ENCODE measurements at regions not wholly inside any gene's neighbourhood (a gene's known extent, or its start where the extent isn't known, plus 50 kb on each side); places are given as distances from the start of the nearest gene placed in this dataset.

- FAIRE-seq (no peak), ATAC-seq (no peak), DNase-seq (ENCODE audit: low read depth in 1 of 2, low spot score in 1 of 2) (no peak)
- POLR2A ChIA-PET, result no interaction called here
- CTCF ChIA-PET, result no interaction called here
- 53% methylated on average over 7 of the region's 7 CpGs for WGBS (ENCODE audit: missing lambda C conversion rate)
- no peak for TF ChIP-seq CBX2 (IDR thresholded peaks at IDR 0.05; ENCODE audit: borderline replicate concordance, low read depth)
- TF ChIP-seq HMGXB4 (CRISPR knock-in tag; IDR thresholded peaks at IDR 0.05; ENCODE audit: borderline replicate concordance), result no peak
- no peak for TF ChIP-seq ZC3H11A (IDR thresholded peaks at IDR 0.05)
- no peak for TF ChIP-seq REST (IDR thresholded peaks at IDR 0.05)
- no peak for TF ChIP-seq KDM5A (IDR thresholded peaks at IDR 0.05)
- Histone ChIP-seq H3K4me3 (no peak overlapping the region), H3K9me3 (no peaks in the 10 kb centered on the region), H3K4me1 (no peaks in the 10 kb centered on the region), H3K4me2 (no peak overlapping the region), H3K27ac (no peak overlapping the region)
These were observed 717.6 kb downstream of the PTPRU start for GRCh38 chr1:29953961-29954360.

- Histone ChIP-seq H3K9me3 (no peaks in the 10 kb centered on the region), H3K4me3 (no peak overlapping the region), H3K27ac (no peak overlapping the region), H3K4me2 (no peak overlapping the region), H3K4me1 (no peaks in the 10 kb centered on the region)
- no peak for TF ChIP-seq ATOH8 (CRISPR knock-in tag; IDR thresholded peaks at IDR 0.05; ENCODE audit: low read depth)
- TF ChIP-seq REST (IDR thresholded peaks at IDR 0.05), result peak; percentile 25; the same call in 1 of the 2 replicates
- DNase-seq (ENCODE audit: low read depth in 1 of 2, low spot score in 1 of 2), result no peak
- ChIA-PET CTCF (no interaction called here), POLR2A (no interaction called here)
- no peak for ATAC-seq
- no peak for FAIRE-seq
- WGBS (ENCODE audit: missing lambda C conversion rate), result 83% methylated on average over 1 of the region's 1 CpG
These were observed 713.4 kb downstream of the PTPRU start for GRCh38 chr1:29949676-29950075.

GRCh38 chr1:29948581-29948980 is 712.3 kb downstream of the PTPRU start:
- Histone ChIP-seq H3K27ac (no peak overlapping the region), H3K4me2 (no peak overlapping the region), H3K9me3 (no peaks in the 10 kb centered on the region), H3K4me3 (no peak overlapping the region), H3K4me1 (no peaks in the 10 kb centered on the region)
- POLR2A ChIA-PET, result no interaction called here
- whole genome bisulfite sequencing (ENCODE audit: missing lambda C conversion rate), result 78% methylated on average over 8 of the region's 8 CpGs
- no peak for FAIRE-seq
- CTCF ChIA-PET, result no interaction called here
- TF ChIP-seq CBX2 (IDR thresholded peaks at IDR 0.05; ENCODE audit: borderline replicate concordance, low read depth) (no peak), RFX5 (IDR thresholded peaks at IDR 0.05) (no peak), NPAS2 (CRISPR knock-in tag; IDR thresholded peaks at IDR 0.05; ENCODE audit: borderline replicate concordance) (no peak), NFE2L2 (conservative IDR thresholded peaks at IDR 0.05; ENCODE audit: low read length) (no peak), CBX8 (IDR thresholded peaks at IDR 0.05) (no peak), PBX3 (IDR thresholded peaks at IDR 0.05) (no peak), HOXB5 (CRISPR knock-in tag; IDR thresholded peaks at IDR 0.05) (no peak), HOXB13 (CRISPR knock-in tag; IDR thresholded peaks at IDR 0.05; ENCODE audit: low read depth) (no peak), BHLHE40 (IDR thresholded peaks at IDR 0.05; ENCODE audit: low read depth, low read length) (no peak), MAZ (IDR thresholded peaks at IDR 0.05; ENCODE audit: borderline replicate concordance, low read depth, low read length) (no peak), CHD2 (IDR thresholded peaks at IDR 0.05; ENCODE audit: low read length, partially characterized antibody) (no peak), POLR2AphosphoS2 (conservative IDR thresholded peaks at IDR 0.05; ENCODE audit: low read length) (no peak), E2F6 (IDR thresholded peaks at IDR 0.05; ENCODE audit: borderline replicate concordance, low read depth) (no peak), ZC3H11A (IDR thresholded peaks at IDR 0.05) (no peak), HOXA7 (CRISPR knock-in tag; IDR thresholded peaks at IDR 0.05) (no peak), FOSB (CRISPR knock-in tag; IDR thresholded peaks at IDR 0.05) (no peak), KDM1A (IDR thresholded peaks at IDR 0.05; ENCODE audit: low read depth) (no peak)
- no peak for ATAC-seq
- DNase-seq (ENCODE audit: low read depth in 1 of 2, low spot score in 1 of 2), result no peak
